Osteoblast (primary cell): ENCODE measurements at regions not wholly inside any gene's neighbourhood (a gene's known extent, or its start where the extent isn't known, plus 50 kb on each side); places are given as distances from the start of the nearest gene placed in this dataset.

Experiments
- DNase-seq: peaks from one replicate; pipeline ENCODE4 v3.0.0; 2011; ENCODE audit warnings: low spot score, mixed read lengths; ENCODE audit not compliant: insufficient read length; ENCODE audit errors: missing footprints
- H2AFZ ChIP-seq: 2 replicates; pipeline ENCODE4 v1.6.0; 2011; ENCODE audit warnings: mild to moderate bottlenecking, low read length
- H3K27ac ChIP-seq: 2 replicates; pipeline ENCODE4 v1.5.1; 2011; ENCODE audit warnings: mild to moderate bottlenecking, low read depth, low read length, moderate library complexity
- H3K27me3 ChIP-seq: 2 replicates; pipeline ENCODE4 v1.6.0; 2012; ENCODE audit warnings: mild to moderate bottlenecking, control low read depth, inconsistent platforms, low read length, moderate library complexity; ENCODE audit not compliant: insufficient read depth
- H3K36me3 ChIP-seq: 2 replicates; pipeline ENCODE4 v1.5.1; 2011; ENCODE audit warnings: mild to moderate bottlenecking, low read length, control low read depth, moderate library complexity; ENCODE audit not compliant: insufficient read depth
- H3K4me1 ChIP-seq: 2 replicates; pipeline ENCODE4 v1.5.1; 2011; ENCODE audit warnings: mild to moderate bottlenecking, low read length, control low read depth, moderate library complexity; ENCODE audit not compliant: insufficient read depth
- H3K4me2 ChIP-seq: 2 replicates; pipeline ENCODE4 v1.6.0; 2011; ENCODE audit warnings: mild to moderate bottlenecking, low read length; ENCODE audit not compliant: insufficient read depth
- H3K4me3 ChIP-seq: fragments of 200-600 bp; sonication (generic); 3 replicates; pipeline ENCODE4 v1.5.1; 2012; ENCODE audit warnings: mild to moderate bottlenecking, low read length, inconsistent platforms; ENCODE audit not compliant: insufficient read depth
- H3K79me2 ChIP-seq: 2 replicates; pipeline ENCODE4 v1.6.0; 2012; ENCODE audit warnings: mild to moderate bottlenecking, low read length, control low read depth, inconsistent platforms; ENCODE audit not compliant: insufficient read depth
- H3K9me3 ChIP-seq: 2 replicates; pipeline ENCODE4 v1.5.1; 2011; ENCODE audit warnings: low read depth, low read length, control low read depth
- H4K20me1 ChIP-seq: 2 replicates; pipeline ENCODE4 v1.6.0; 2012; ENCODE audit warnings: mild to moderate bottlenecking, low read length, control low read depth; ENCODE audit not compliant: insufficient read depth
- TF ChIP-seq, protein P1 (sequence below): IDR thresholded peaks from 2 replicates; pipeline ENCODE4 v1.5.1; 2011; ENCODE audit warnings: mild to moderate bottlenecking, low read depth, low read length, moderate library complexity; ENCODE audit errors: extremely low read depth

DNA sequence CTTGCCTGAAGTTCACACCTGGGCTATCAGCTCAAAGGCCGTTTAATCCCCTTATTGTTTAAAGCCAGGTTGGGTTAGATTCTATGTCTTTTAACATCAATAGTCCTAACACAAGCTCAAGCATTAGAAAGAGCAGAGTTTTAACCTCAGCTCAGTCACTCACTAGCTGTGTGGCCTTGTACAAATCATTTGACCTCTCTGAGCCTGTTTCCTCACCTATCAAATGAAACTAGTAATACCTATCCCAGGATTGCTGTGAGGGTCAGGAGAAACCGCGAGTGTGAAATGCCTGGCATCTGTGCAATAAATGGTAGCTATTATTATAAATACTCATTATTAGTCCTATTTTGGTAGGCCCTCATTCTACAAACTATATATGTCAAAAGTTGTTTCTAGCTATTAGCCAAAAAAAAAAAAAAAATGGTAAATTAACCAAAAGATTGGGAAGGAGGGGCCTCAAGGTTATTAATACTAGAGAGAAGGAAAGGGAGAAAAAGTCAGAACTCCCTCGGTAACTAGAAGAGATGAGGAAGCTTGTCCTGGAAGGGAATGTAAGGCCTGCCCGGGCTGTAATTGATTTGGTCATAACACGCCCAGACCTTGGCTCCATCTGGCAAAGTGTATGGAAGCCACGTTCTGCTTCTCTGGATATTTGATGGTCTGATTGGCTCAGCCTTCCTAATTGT, 510.5 kb upstream of the PROK2 start:
- H3K4me2 ChIP-seq, result no peak overlapping the region
- H3K27me3 ChIP-seq, result peaks cover 32% of the 10 kb centered on the region
- H2AFZ ChIP-seq, result no peak overlapping the region
- no peak overlapping the region for H3K27ac ChIP-seq
- no peaks in the 10 kb centered on the region for H3K4me1 ChIP-seq
- H4K20me1 ChIP-seq, result no peaks in the 10 kb centered on the region
- no peaks in the 10 kb centered on the region for H3K79me2 ChIP-seq
- TF ChIP-seq, protein P1, sequence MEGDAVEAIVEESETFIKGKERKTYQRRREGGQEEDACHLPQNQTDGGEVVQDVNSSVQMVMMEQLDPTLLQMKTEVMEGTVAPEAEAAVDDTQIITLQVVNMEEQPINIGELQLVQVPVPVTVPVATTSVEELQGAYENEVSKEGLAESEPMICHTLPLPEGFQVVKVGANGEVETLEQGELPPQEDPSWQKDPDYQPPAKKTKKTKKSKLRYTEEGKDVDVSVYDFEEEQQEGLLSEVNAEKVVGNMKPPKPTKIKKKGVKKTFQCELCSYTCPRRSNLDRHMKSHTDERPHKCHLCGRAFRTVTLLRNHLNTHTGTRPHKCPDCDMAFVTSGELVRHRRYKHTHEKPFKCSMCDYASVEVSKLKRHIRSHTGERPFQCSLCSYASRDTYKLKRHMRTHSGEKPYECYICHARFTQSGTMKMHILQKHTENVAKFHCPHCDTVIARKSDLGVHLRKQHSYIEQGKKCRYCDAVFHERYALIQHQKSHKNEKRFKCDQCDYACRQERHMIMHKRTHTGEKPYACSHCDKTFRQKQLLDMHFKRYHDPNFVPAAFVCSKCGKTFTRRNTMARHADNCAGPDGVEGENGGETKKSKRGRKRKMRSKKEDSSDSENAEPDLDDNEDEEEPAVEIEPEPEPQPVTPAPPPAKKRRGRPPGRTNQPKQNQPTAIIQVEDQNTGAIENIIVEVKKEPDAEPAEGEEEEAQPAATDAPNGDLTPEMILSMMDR, result no peak
- H3K4me3 ChIP-seq, result no peak overlapping the region
- H3K9me3 ChIP-seq, result no peaks in the 10 kb centered on the region
- no peak for DNase-seq
- no peaks in the 10 kb centered on the region for H3K36me3 ChIP-seq

DNA sequence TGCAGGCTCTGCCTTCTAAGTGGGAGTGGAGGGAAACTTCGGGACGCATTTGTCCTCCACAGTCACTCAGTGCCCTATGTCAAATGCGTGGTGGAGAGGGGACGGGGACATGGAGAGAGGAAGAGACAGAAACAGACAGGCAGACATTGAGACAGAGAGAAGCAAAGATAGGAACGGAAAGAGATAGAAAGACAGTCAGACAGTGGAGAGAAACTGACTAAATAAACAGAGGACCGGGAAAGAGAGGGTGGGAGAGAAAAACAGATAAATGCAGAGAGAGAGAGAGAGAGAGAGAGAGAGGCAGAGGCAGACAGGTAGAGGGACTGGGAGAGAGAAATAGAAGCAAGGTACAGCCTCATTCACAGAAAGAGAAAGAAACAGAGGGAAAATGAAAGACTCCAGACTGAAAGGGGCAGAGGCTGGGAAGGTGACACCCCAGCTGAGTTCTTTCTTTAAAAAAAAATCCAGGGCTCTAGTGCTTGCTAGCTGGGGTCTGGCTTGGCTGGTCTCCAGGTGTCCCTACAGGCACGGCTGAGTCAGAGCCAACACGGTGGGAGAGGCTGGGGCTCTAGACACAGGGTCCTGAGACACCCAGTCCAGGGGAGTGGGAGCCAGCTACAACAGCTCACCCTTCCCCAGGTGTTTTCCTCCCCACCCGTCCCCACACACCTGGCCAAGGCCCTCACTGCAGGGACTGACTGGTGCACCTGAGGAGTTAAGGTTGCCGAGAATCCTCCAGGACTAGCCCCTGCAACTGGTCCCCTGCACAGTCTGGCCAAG, 506.1 kb upstream of the PROK2 start:
- Histone ChIP-seq H3K9me3 (no peaks in the 10 kb centered on the region), H3K27me3 (peaks cover 62% of the 10 kb centered on the region), H3K27ac (no peak overlapping the region), H3K4me3 (no peak overlapping the region), H4K20me1 (no peaks in the 10 kb centered on the region), H2AFZ (no peak overlapping the region), H3K4me2 (no peak overlapping the region), H3K36me3 (no peaks in the 10 kb centered on the region), H3K4me1 (peaks cover 13% of the 10 kb centered on the region), H3K79me2 (no peaks in the 10 kb centered on the region)
- no peak for DNase-seq
- TF ChIP-seq, protein P1, result no peak

DNA sequence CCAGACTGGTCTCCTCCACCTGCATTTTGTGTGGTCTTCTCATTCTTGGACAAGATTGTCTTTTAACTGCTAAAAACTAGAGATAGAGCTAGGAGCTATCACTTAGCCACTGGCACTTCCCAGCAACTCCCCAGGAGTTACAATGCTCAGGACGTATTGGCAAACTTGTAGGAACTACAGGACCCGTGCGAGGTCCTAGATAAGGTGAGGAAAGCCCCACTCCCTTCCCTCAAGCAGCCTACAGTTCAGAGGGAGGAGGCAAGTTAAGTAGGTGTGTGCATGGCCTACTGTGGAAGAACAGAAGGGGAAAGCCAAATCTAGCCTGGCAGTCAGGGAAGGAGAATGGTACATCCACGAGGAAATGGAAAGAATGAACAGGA, 504.7 kb upstream of the PROK2 start:
- DNase-seq, result no peak
- H4K20me1 ChIP-seq, result no peaks in the 10 kb centered on the region
- H2AFZ ChIP-seq, result no peak overlapping the region
- peaks cover 13% of the 10 kb centered on the region for H3K4me1 ChIP-seq
- H3K9me3 ChIP-seq, result no peaks in the 10 kb centered on the region
- peak overlapping the region; percentile 47 for H3K4me2 ChIP-seq
- no peaks in the 10 kb centered on the region for H3K36me3 ChIP-seq
- no peak overlapping the region for H3K27ac ChIP-seq
- peaks cover 73% of the 10 kb centered on the region for H3K27me3 ChIP-seq
- TF ChIP-seq, protein P1, result no peak
- H3K79me2 ChIP-seq, result no peaks in the 10 kb centered on the region
- H3K4me3 ChIP-seq, result no peak overlapping the region

DNA sequence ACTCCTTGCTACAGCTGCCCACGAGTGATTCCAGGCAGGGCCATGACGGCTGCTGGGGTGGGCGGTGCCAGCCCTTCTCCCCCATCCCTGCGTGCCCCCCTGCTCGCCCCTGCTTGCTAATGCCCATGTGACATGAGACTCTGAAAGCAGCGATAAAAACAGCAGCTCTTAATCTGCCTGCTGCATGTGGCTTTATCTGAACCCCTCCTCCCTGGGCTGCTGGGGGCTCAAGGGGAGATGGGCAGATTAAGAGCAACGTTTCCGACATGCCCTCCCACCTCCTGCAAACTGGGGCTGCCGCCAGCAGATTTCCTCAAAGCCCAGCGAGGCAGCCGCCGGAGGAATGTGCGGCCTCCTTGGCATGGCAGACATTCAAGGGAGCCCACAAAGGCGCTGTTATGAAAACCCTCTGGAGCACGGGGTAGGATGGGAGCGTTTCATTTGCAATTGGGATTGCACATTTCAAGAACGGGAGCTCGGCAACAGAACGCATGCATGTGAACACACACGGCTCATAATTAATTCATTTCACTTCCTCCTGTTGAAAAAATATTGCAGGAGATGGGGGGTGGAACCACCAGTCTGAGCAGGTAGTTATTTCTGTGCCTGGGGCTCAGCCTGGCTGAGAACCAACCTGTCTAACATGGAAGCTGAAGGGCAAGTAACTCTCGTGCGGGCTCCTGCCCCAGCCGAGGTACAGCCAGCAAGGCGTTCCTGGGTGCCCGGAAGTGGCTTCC, 504.2 kb upstream of the PROK2 start:
- Histone ChIP-seq H3K4me1 (peaks cover 13% of the 10 kb centered on the region), H2AFZ (peak overlapping the region; percentile 40), H3K27me3 (peaks cover 70% of the 10 kb centered on the region), H3K36me3 (no peaks in the 10 kb centered on the region), H3K27ac (no peak overlapping the region), H3K79me2 (no peaks in the 10 kb centered on the region), H4K20me1 (no peaks in the 10 kb centered on the region), H3K4me2 (peak overlapping the region; percentile 47), H3K9me3 (no peaks in the 10 kb centered on the region), H3K4me3 (peak overlapping the region; percentile 51)
- peak; percentile 91 for DNase-seq
- TF ChIP-seq, protein P1, result no peak
